ENCODE measurements at regions not wholly inside any gene's neighbourhood (a gene's known extent, or its start where the extent isn't known, plus 50 kb on each side); places are given as distances from the start of the nearest gene placed in this dataset.

- no peak for TF ChIP-seq CTCF (IDR thresholded peaks at IDR 0.05)
- no peak overlapping the region for H3K4me3 ChIP-seq (ENCODE audit: low read depth in 1 of 2, low read length in 1 of 2)
- no peaks in the 10 kb centered on the region for H3K4me1 ChIP-seq (ENCODE audit: control insufficient read depth in 1 of 2, insufficient read depth in 1 of 2, low read depth in 1 of 2, low read length in 1 of 2)
- no peak overlapping the region for H3K27ac ChIP-seq
- no peaks in the 10 kb centered on the region for H3K36me3 ChIP-seq
- H3K9me3 ChIP-seq: no peaks in the 10 kb centered on the region
- no peaks in the 10 kb centered on the region for H3K27me3 ChIP-seq
Observed at GRCh38 chr12:13443028-13443427, 246.5 kb downstream of the EMP1 start.

- H3K9me3 ChIP-seq: no peaks in the 10 kb centered on the region
- H3K27me3 ChIP-seq: no peaks in the 10 kb centered on the region
- H3K4me3 ChIP-seq (ENCODE audit: low read depth in 1 of 2, low read length in 1 of 2): no peak overlapping the region
- H3K4me1 ChIP-seq (ENCODE audit: control insufficient read depth in 1 of 2, insufficient read depth in 1 of 2, low read depth in 1 of 2, low read length in 1 of 2): no peaks in the 10 kb centered on the region
- no peak overlapping the region for H3K27ac ChIP-seq
- no peaks in the 10 kb centered on the region for H3K36me3 ChIP-seq
- no peak for TF ChIP-seq CTCF (IDR thresholded peaks at IDR 0.05)
Observed at GRCh38 chr12:13442457-13442856, 245.9 kb downstream of the EMP1 start.

- TF ChIP-seq CTCF (IDR thresholded peaks at IDR 0.05): no peak
- Histone ChIP-seq H3K4me1 (ENCODE audit: control insufficient read depth in 1 of 2, insufficient read depth in 1 of 2, low read depth in 1 of 2, low read length in 1 of 2) (no peaks in the 10 kb centered on the region), H3K36me3 (no peaks in the 10 kb centered on the region), H3K27me3 (no peaks in the 10 kb centered on the region), H3K9me3 (no peaks in the 10 kb centered on the region), H3K27ac (no peak overlapping the region), H3K4me3 (ENCODE audit: low read depth in 1 of 2, low read length in 1 of 2) (no peak overlapping the region)
Observed at GRCh38 chr12:13440844-13441243, 244.3 kb downstream of the EMP1 start.

- Histone ChIP-seq H3K27ac (no peak overlapping the region), H3K36me3 (no peaks in the 10 kb centered on the region), H3K4me1 (ENCODE audit: control insufficient read depth in 1 of 2, insufficient read depth in 1 of 2, low read depth in 1 of 2, low read length in 1 of 2) (no peaks in the 10 kb centered on the region), H3K9me3 (no peaks in the 10 kb centered on the region), H3K4me3 (ENCODE audit: low read depth in 1 of 2, low read length in 1 of 2) (no peak overlapping the region), H3K27me3 (peaks cover 10% of the 10 kb centered on the region)
- no peak for TF ChIP-seq CTCF (IDR thresholded peaks at IDR 0.05)
Observed at GRCh38 chr12:13437541-13437940, 241.0 kb downstream of the EMP1 start.

- H3K36me3 ChIP-seq: no peaks in the 10 kb centered on the region
- no peak overlapping the region for H3K27ac ChIP-seq
- H3K27me3 ChIP-seq: peaks cover 10% of the 10 kb centered on the region
- no peak for TF ChIP-seq CTCF (IDR thresholded peaks at IDR 0.05)
- H3K4me3 ChIP-seq (ENCODE audit: low read depth in 1 of 2, low read length in 1 of 2): no peak overlapping the region
- H3K4me1 ChIP-seq (ENCODE audit: control insufficient read depth in 1 of 2, insufficient read depth in 1 of 2, low read depth in 1 of 2, low read length in 1 of 2): no peaks in the 10 kb centered on the region
- H3K9me3 ChIP-seq: no peaks in the 10 kb centered on the region
Observed at GRCh38 chr12:13436696-13437391, 240.3 kb downstream of the EMP1 start.
